ENCODE measurements at regions not wholly inside any gene's neighbourhood (a gene's known extent, or its start where the extent isn't known, plus 50 kb on each side); places are given as distances from the start of the nearest gene placed in this dataset.

GRCh38 chr1:2894381-2895041 is 93.0 kb upstream of the TTC34 start:
- no peak for DNase-seq (ENCODE audit: low read depth in 1 of 2, low spot score in 2 of 2)
- Histone ChIP-seq H3K23ac (ENCODE audit: insufficient read length) (no peak overlapping the region), H3K9me3 (ENCODE audit: insufficient read depth in 2 of 2, low read depth in 1 of 2, low read length in 1 of 2) (peaks cover 80 to 100% of the 10 kb centered on the region in 2 experiments), H3K27me3 (replicated peaks in 1 of 4; ENCODE audit: control insufficient read depth in 3 of 4, extremely low read depth in 1 of 4, insufficient read depth in 3 of 4, low read length in 3 of 4) (no peaks in the 10 kb centered on the region), H3K9ac (replicated peaks in 1 of 4; ENCODE audit: extremely low read depth in 1 of 4, low read depth in 3 of 4, low read length in 3 of 4) (no peak overlapping the region), H3K56ac (replicated peaks; ENCODE audit: insufficient read length, low read depth, low read length) (no peak overlapping the region), H3K79me2 (ENCODE audit: control insufficient read depth in 1 of 2, insufficient read depth in 2 of 2, low read length in 2 of 2) (peaks cover 0 to 5% of the 10 kb centered on the region in 2 experiments; a peak in 1 of 4 replicates), H2BK12ac (ENCODE audit: low read depth, low read length) (no peak overlapping the region), H2BK20ac (ENCODE audit: low read length) (no peak overlapping the region), H2BK5ac (ENCODE audit: low read depth, low read length) (no peak overlapping the region), H3K36me3 (ENCODE audit: control insufficient read depth in 2 of 4, insufficient read depth in 4 of 4, low read length in 3 of 4) (peaks cover 0 to 4% (median 2%) of the 10 kb centered on the region in 4 experiments; a peak in 3 of 8 replicates), H4K20me1 (replicated peaks in 1 of 2; ENCODE audit: control insufficient read depth in 1 of 2, insufficient read depth in 2 of 2, low read length in 2 of 2) (no peaks in the 10 kb centered on the region), H4K5ac (ENCODE audit: insufficient read length, low read depth, low read length) (no peak overlapping the region), H3K4me3 (ENCODE audit: extremely low read depth in 1 of 4, insufficient read depth in 2 of 4, low read depth in 3 of 4, low read length in 4 of 4) (no peak overlapping the region), H4K8ac (ENCODE audit: extremely low read depth, insufficient read depth, low read length) (no peak overlapping the region), H2AFZ (ENCODE audit: low read length) (no peak overlapping the region), H3K23me2 (ENCODE audit: low read depth, low read length) (no peaks in the 10 kb centered on the region), H2BK15ac (ENCODE audit: low read length) (no peak overlapping the region), H3K14ac (ENCODE audit: insufficient read length) (no peak overlapping the region), H3K4me2 (ENCODE audit: insufficient read depth in 1 of 2, low read depth in 2 of 2, low read length in 2 of 2) (no peak overlapping the region), H4K91ac (replicated peaks; ENCODE audit: insufficient read length, low read length) (no peak overlapping the region), H3K79me1 (ENCODE audit: low read depth, low read length) (no peaks in the 10 kb centered on the region), H3K4me1 (replicated peaks in 1 of 4; ENCODE audit: control insufficient read depth in 3 of 4, insufficient read depth in 4 of 4, low read length in 3 of 4) (no peaks in the 10 kb centered on the region), H3K27ac (ENCODE audit: low read depth, low read length) (no peak overlapping the region), H3K18ac (ENCODE audit: extremely low read depth, low read length) (no peak overlapping the region), H2AK5ac (ENCODE audit: low read depth, low read length) (no peak overlapping the region), H2BK120ac (replicated peaks; ENCODE audit: low read depth, low read length) (no peak overlapping the region), H3K4ac (replicated peaks; ENCODE audit: insufficient read length, low read depth, low read length) (no peak overlapping the region)
- POLR2A ChIA-PET (ENCODE audit: partially characterized antibody): no interaction called here
- no peak for FAIRE-seq
- TF ChIP-seq EZH2 (IDR thresholded peaks at IDR 0.05; ENCODE audit: low read depth, low read length, severe bottlenecking) (no peak), RXRA (IDR thresholded peaks at IDR 0.05; ENCODE audit: insufficient read depth, low read depth, low read length) (no peak), CTBP2 (IDR thresholded peaks at IDR 0.05; ENCODE audit: borderline replicate concordance, insufficient read depth, insufficient read length, low read length) (no peak), ZNF274 (IDR thresholded peaks at IDR 0.05; ENCODE audit: borderline replicate concordance, extremely low read depth, low read length) (no peak), SIRT6 (IDR thresholded peaks at IDR 0.05; ENCODE audit: low read length) (no peak), CHD2 (IDR thresholded peaks at IDR 0.05; ENCODE audit: low read length) (no peak)
- CTCF ChIA-PET (ENCODE audit: partially characterized antibody): no interaction called here
- whole genome bisulfite sequencing, 2 experiments (ENCODE audit: extremely low coverage in 1 of 2, insufficient coverage in 1 of 2, insufficient read length in 1 of 2, insufficient replicate concordance in 2 of 2, low coverage in 1 of 2, low lambda C conversion rate in 2 of 2, missing lambda C conversion rate in 1 of 2): 90% methylated on average over 19 of the region's 27 CpGs; no CpG with 5 or more reads in 1 of the 2 experiments
